ENCODE measurements at regions not wholly inside any gene's neighbourhood (a gene's known extent, or its start where the extent isn't known, plus 50 kb on each side); places are given as distances from the start of the nearest gene placed in this dataset.

DNA sequence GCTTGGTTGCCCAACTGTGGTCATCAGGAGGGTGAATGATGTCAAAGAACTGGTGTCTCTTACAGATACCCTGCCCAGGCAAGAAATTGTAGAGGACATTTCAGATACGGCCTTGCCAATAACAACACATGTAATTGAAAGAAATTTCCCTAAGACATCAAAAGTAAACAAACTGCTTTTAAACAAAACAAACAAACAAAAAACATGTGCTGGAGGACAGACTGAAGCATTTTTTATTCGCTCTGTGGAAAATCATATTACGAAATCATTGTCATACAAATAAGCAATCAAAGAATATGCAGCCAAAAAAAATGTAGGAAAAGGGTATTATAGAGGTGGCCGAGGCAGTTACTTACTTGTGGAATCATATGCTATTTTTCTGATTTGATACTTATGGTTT is 52.1 kb upstream of the MYEOV start:
- in situ Hi-C loops (cut with HindIII; ENCODE audit: low sequenced_read_pairs), result loop anchor here (25.0 kb wide), 1 partner anchor 420 kb away; no protein-coding TSS in a partner anchor

DNA sequence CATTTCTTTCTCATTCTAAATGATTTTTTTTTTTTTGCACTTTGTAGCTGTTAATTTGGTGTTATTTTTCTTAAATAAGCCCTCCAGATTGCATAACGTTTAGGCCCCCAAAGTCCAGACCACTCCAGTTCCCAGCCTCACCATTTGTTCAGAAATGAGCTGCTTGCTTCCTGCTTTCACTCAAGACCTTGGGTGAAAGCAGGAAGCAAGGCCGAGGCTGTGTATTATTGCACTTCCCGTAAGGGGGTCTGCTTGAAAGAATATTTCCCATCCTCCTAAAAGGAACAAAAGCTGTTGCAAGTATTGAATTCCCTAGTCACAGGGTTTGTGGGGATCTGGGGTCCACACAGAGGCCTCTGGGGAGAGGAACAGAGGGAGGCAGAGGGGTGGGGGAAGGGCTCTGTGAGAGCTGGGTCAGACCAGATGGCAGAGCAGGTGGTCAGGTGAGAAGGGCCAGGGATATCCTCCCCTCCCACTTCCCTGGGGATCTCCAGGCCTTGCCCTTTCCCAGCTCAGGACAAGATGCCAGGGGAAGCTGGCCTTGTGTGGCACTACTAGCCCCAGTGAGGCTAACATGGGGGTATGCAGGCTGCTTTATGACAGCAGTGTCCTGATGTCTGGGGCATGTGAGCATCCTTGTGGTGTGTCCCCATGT is 51.6 kb upstream of the MYEOV start:
- in situ Hi-C loops (cut with HindIII; ENCODE audit: low sequenced_read_pairs), result loop anchor here (25.0 kb wide), 1 partner anchor 420 kb away; no protein-coding TSS in a partner anchor

DNA sequence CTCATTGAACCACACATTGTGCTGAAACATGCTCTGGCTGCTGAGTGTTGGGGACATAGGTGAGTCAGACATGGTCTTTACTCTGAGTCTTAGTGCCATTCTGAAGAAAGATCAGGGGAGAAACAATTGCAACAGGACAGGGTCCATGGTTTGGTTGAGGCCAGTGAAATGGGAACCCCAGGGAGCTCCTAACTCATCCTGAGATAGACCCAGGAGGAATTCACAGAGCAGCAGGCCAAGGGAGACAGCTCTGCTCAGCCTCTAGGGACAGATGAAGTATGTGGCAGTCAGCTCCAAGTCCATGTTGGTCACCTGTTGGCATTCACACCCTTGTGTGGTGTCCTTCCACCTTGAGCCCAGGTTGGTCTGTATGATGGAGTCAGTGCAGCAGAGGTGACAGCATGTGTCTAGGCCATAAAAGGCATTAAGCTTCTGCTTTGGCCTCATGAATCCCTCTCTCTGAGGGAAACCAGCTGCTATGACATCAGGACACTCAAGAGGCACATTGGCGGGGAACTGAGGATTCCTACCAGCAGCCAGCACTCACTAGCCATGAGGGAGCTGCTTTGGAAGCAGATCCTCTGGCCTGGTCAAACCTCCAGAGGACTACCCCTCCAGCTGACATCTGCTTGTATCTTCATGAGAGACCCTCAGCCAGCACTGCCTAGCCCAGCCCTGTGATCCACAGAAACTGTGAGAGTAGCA is 50.3 kb upstream of the MYEOV start:
- in situ Hi-C loops (cut with HindIII; ENCODE audit: low sequenced_read_pairs), result loop anchor here (25.0 kb wide), 1 partner anchor 419 kb away; no protein-coding TSS in a partner anchor
